Mammary epithelial cell (primary cell): ENCODE measurements at regions not wholly inside any gene's neighbourhood (a gene's known extent, or its start where the extent isn't known, plus 50 kb on each side); places are given as distances from the start of the nearest gene placed in this dataset.

ENCODE experiments used
- CTCF ChIP-seq, 2 donors: IDR thresholded peaks in 1 of 2; conservative IDR thresholded peaks in 1 of 2; 2 replicates each; pipeline ENCODE4 v1.5.1; 2011 to 2012; ENCODE audit warnings: inconsistent platforms in 2 of 2, low read length in 2 of 2, mild to moderate bottlenecking in 2 of 2, control low read depth in 1 of 2, low read depth in 1 of 2; ENCODE audit not compliant: insufficient read depth in 1 of 2; ENCODE audit errors: extremely low read depth in 1 of 2
- EZH2 ChIP-seq: IDR thresholded peaks from 2 replicates; pipeline ENCODE4 v1.6.1; 2012; ENCODE audit warnings: low read length, inconsistent platforms, borderline replicate concordance

GRCh38 chr5:123756816-123757215, 244.8 kb downstream of the CSNK1G3 start:
- TF ChIP-seq CTCF (conservative IDR thresholded peaks at IDR 0.05 in 1 of 2, IDR thresholded peaks at IDR 0.05 in 1 of 2; ENCODE audit: extremely low read depth in 1 of 2, insufficient read depth in 1 of 2, low read depth in 1 of 2, low read length in 2 of 2) (no peak), EZH2 (no peak)
